H9 (cell line): ENCODE measurements at regions not wholly inside any gene's neighbourhood (a gene's known extent, or its start where the extent isn't known, plus 50 kb on each side); places are given as distances from the start of the nearest gene placed in this dataset.
A peak's percentile ranks its signal among the peaks of the same experiment; 100 is the strongest.

Experiments
- DNase-seq: peaks from one replicate; pipeline ENCODE4 v3.0.0-alpha.2; 2017
- H2AFZ ChIP-seq: one replicate; pipeline ENCODE4 v1.6.1; 2013; ENCODE audit warnings: mild to moderate bottlenecking, low read length, control low read depth, moderate library complexity
- H2AK5ac ChIP-seq: 2 replicates; pipeline ENCODE4 v1.6.1; 2013; ENCODE audit warnings: low read length, control low read depth, mixed read lengths; ENCODE audit not compliant: insufficient read length
- H2BK120ac ChIP-seq: one replicate; pipeline ENCODE4 v1.6.1; 2013; ENCODE audit warnings: low read depth, mild to moderate bottlenecking, low read length, control low read depth, inconsistent platforms; ENCODE audit not compliant: poor library complexity, severe bottlenecking
- H2BK12ac ChIP-seq: 2 replicates; pipeline ENCODE4 v1.6.1; 2013; ENCODE audit warnings: low read length, control low read depth, mixed read lengths, low read depth; ENCODE audit not compliant: insufficient read length
- H2BK15ac ChIP-seq: 2 replicates; pipeline ENCODE4 v1.6.1; 2013; ENCODE audit warnings: low read depth, low read length, control low read depth
- H2BK20ac ChIP-seq: one replicate; pipeline ENCODE4 v1.6.1; 2013; ENCODE audit warnings: low read depth, mild to moderate bottlenecking, low read length, control low read depth, inconsistent platforms; ENCODE audit not compliant: poor library complexity, severe bottlenecking
- H2BK5ac ChIP-seq: 2 replicates; pipeline ENCODE4 v1.6.1; 2013; ENCODE audit warnings: low read length, control low read depth, mixed read lengths; ENCODE audit not compliant: insufficient read length
- H3K14ac ChIP-seq: 2 replicates; pipeline ENCODE4 v1.6.1; 2013; ENCODE audit warnings: low read length, control low read depth; ENCODE audit not compliant: insufficient read depth
- H3K18ac ChIP-seq: 2 replicates; pipeline ENCODE4 v1.6.1; 2013; ENCODE audit warnings: low read depth, mild to moderate bottlenecking, mixed read lengths, low read length, control low read depth; ENCODE audit not compliant: insufficient read length
- H3K23ac ChIP-seq: 2 replicates; pipeline ENCODE4 v1.6.1; 2013; ENCODE audit warnings: low read length, control low read depth, mixed read lengths, low read depth; ENCODE audit not compliant: insufficient read length
- H3K23me2 ChIP-seq: 2 replicates; pipeline ENCODE4 v1.6.1; 2013; ENCODE audit warnings: low read depth, mild to moderate bottlenecking, mixed read lengths, low read length, control low read depth; ENCODE audit not compliant: insufficient read length, poor library complexity, severe bottlenecking
- H3K27ac ChIP-seq: 2 replicates; pipeline ENCODE4 v1.5.1; 2013; ENCODE audit warnings: low read length, control low read depth, mixed read lengths, low read depth; ENCODE audit not compliant: insufficient read length
- H3K27me3 ChIP-seq: 2 replicates; pipeline ENCODE4 v1.6.1; 2013; ENCODE audit warnings: low read length, control low read depth, inconsistent platforms; ENCODE audit not compliant: insufficient read depth
- H3K4ac ChIP-seq: 2 replicates; pipeline ENCODE4 v1.6.1; 2013; ENCODE audit warnings: low read depth, mild to moderate bottlenecking, control low read depth, inconsistent platforms, low read length, moderate library complexity
- H3K4me1 ChIP-seq: 2 replicates; pipeline ENCODE4 v1.6.1; 2013; ENCODE audit warnings: low read length, control low read depth, inconsistent platforms; ENCODE audit not compliant: insufficient read depth
- H3K4me2 ChIP-seq: 2 replicates; pipeline ENCODE4 v1.6.1; 2013; ENCODE audit warnings: low read length, control low read depth, mixed read lengths; ENCODE audit not compliant: insufficient read length, insufficient read depth
- H3K56ac ChIP-seq: 2 replicates; pipeline ENCODE4 v1.6.1; 2013; ENCODE audit warnings: low read depth, mild to moderate bottlenecking, mixed read lengths, low read length, control low read depth; ENCODE audit not compliant: insufficient read length
- H3K79me1 ChIP-seq: 2 replicates; pipeline ENCODE4 v1.6.1; 2013; ENCODE audit warnings: low read depth, mild to moderate bottlenecking, moderate library complexity, low read length, control low read depth, inconsistent platforms; ENCODE audit not compliant: insufficient read depth, poor library complexity, severe bottlenecking
- H3K79me2 ChIP-seq: 2 replicates; pipeline ENCODE4 v1.6.1; 2013; ENCODE audit warnings: low read length, control low read depth, inconsistent platforms; ENCODE audit not compliant: insufficient read depth
- H3K9ac ChIP-seq: 2 replicates; pipeline ENCODE4 v1.6.1; 2013; ENCODE audit warnings: low read length, control low read depth, mixed read lengths; ENCODE audit not compliant: insufficient read length; ENCODE audit errors: extremely low read depth
- H3K9me3 ChIP-seq: one replicate; pipeline ENCODE4 v1.6.1; 2013; ENCODE audit warnings: low read depth, low read length, inconsistent platforms; ENCODE audit not compliant: control insufficient read depth
- H3T11ph ChIP-seq: one replicate; pipeline ENCODE4 v1.6.1; 2013; ENCODE audit warnings: mild to moderate bottlenecking, low read length, control low read depth, inconsistent platforms
- H4K20me1 ChIP-seq: one replicate; pipeline ENCODE4 v1.6.1; 2013; ENCODE audit not compliant: control insufficient read depth, insufficient read length, insufficient read depth
- H4K5ac ChIP-seq: 2 replicates; pipeline ENCODE4 v1.6.1; 2013; ENCODE audit warnings: low read depth, mild to moderate bottlenecking, mixed read lengths, low read length, control low read depth; ENCODE audit not compliant: insufficient read length
- H4K8ac ChIP-seq: replicated peaks from 2 replicates; pipeline ENCODE4 v1.6.1; 2013; ENCODE audit warnings: low read length, control low read depth, mixed read lengths, low read depth; ENCODE audit not compliant: insufficient read length
- H4K91ac ChIP-seq: 2 replicates; pipeline ENCODE4 v1.6.1; 2013; ENCODE audit warnings: low read depth, mild to moderate bottlenecking, moderate library complexity, mixed read lengths, low read length, control low read depth; ENCODE audit not compliant: insufficient read length
- H3K27ac Mint-ChIP-seq, 3 experiments: 2 replicates in 2 of 3; 3 replicates in 1 of 3; pipeline ENCODE4 v1.8.0; 2020 to 2021; ENCODE audit warnings: mixed read lengths in 3 of 3, mild to moderate bottlenecking in 1 of 3, moderate library complexity in 1 of 3
- H3K27me3 Mint-ChIP-seq: 2 replicates; pipeline ENCODE4 v1.8.0; 2021; ENCODE audit warnings: low read depth, mild to moderate bottlenecking, moderate library complexity, mixed read lengths
- H3K36me3 Mint-ChIP-seq, 3 experiments: 2 replicates in 2 of 3; 3 replicates in 1 of 3; pipeline ENCODE4 v1.8.0; 2020 to 2021; ENCODE audit warnings: low read depth in 3 of 3, mixed read lengths in 3 of 3; ENCODE audit not compliant: insufficient read depth in 1 of 3
- H3K4me1 Mint-ChIP-seq, 2 experiments: 2 replicates each; pipeline ENCODE4 v1.8.0; 2020; ENCODE audit warnings: mixed read lengths in 2 of 2
- H3K4me3 Mint-ChIP-seq, 2 experiments: 2 replicates in 1 of 2; 3 replicates in 1 of 2; pipeline ENCODE4 v1.8.0; 2020 to 2021; ENCODE audit warnings: mild to moderate bottlenecking in 2 of 2, mixed read lengths in 2 of 2, moderate library complexity in 1 of 2
- H3K9me3 Mint-ChIP-seq, 2 experiments: 2 replicates in 1 of 2; 3 replicates in 1 of 2; pipeline ENCODE4 v1.8.0; 2020; ENCODE audit warnings: mild to moderate bottlenecking in 2 of 2, mixed read lengths in 2 of 2, moderate library complexity in 1 of 2
- WGBS: extraction: QIAGEN DNeasy Blood & Tissue Kit; methylation state at CpG from one replicate; pipeline ENCODE4 v1.1.7; 2013; ENCODE audit warnings: missing lambda C conversion rate, low lambda C conversion rate, mixed read lengths; ENCODE audit not compliant: insufficient read length; ENCODE audit errors: extremely low coverage; 5-methylcytosine and 5-hydroxymethylcytosine counted together
- TF ChIP-seq, protein P1 (sequence below): fragments of 200-600 bp; sonication (generic); conservative IDR thresholded peaks from 3 replicates; pipeline ENCODE4 v1.8.0; 2021; ENCODE audit warnings: antibody characterized with exemption, mild to moderate bottlenecking

DNA sequence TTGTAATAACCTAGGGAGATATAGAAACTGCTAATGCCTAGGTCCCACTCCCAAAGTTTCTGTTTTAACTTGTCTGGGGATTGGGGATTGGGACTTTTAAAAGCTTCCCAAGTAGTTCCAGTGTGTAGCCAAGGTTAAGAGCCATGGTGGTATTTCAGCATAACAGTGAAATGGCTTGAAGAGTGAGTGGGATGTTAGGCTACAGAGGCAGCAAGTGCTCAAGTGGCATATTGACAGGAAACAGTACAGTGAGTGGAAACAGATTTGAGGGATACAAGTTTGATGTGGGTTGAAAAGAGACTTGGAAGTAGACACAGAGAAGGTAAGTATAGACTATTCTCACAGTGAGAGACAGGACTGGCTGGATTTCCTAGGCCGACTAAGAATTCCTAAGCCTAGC lies 217.6 kb upstream of the CNKSR2 start:
- no peaks in the 10 kb centered on the region for H3K79me1 ChIP-seq
- no peaks in the 10 kb centered on the region for H3K4me1 ChIP-seq
- no peak overlapping the region for H3K18ac ChIP-seq
- H3K27ac ChIP-seq: no peak overlapping the region
- no peak overlapping the region for H2BK5ac ChIP-seq
- Mint-ChIP-seq H3K4me3 (no peak overlapping the region), H3K27ac (peak overlapping the region in 1 of 3 experiments; percentile 65; a peak in 1 of 7 replicates), H3K27me3 (no peaks in the 10 kb centered on the region), H3K36me3 (peaks cover 0 to 6% (median 4%) of the 10 kb centered on the region in 3 experiments; a peak in 5 of 7 replicates), H3K9me3 (peaks cover 0 to 16% of the 10 kb centered on the region in 2 experiments; a peak in 4 of 5 replicates), H3K4me1 (peaks cover 23 to 35% of the 10 kb centered on the region in 2 experiments)
- peaks cover 15% of the 10 kb centered on the region for H3K9me3 ChIP-seq
- H4K5ac ChIP-seq: no peak overlapping the region
- H2BK120ac ChIP-seq: no peak overlapping the region
- no CpG with 5 or more reads among the region's 1 CpG for WGBS
- no peak overlapping the region for H2BK12ac ChIP-seq
- no peak overlapping the region for H2BK15ac ChIP-seq
- TF ChIP-seq, protein P1, sequence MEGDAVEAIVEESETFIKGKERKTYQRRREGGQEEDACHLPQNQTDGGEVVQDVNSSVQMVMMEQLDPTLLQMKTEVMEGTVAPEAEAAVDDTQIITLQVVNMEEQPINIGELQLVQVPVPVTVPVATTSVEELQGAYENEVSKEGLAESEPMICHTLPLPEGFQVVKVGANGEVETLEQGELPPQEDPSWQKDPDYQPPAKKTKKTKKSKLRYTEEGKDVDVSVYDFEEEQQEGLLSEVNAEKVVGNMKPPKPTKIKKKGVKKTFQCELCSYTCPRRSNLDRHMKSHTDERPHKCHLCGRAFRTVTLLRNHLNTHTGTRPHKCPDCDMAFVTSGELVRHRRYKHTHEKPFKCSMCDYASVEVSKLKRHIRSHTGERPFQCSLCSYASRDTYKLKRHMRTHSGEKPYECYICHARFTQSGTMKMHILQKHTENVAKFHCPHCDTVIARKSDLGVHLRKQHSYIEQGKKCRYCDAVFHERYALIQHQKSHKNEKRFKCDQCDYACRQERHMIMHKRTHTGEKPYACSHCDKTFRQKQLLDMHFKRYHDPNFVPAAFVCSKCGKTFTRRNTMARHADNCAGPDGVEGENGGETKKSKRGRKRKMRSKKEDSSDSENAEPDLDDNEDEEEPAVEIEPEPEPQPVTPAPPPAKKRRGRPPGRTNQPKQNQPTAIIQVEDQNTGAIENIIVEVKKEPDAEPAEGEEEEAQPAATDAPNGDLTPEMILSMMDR: no peak
- no peak overlapping the region for H3K14ac ChIP-seq
- no peak overlapping the region for H3K23ac ChIP-seq
- no peak overlapping the region for H3T11ph ChIP-seq
- H4K91ac ChIP-seq: no peak overlapping the region
- H3K27me3 ChIP-seq: no peaks in the 10 kb centered on the region
- no peak overlapping the region for H2AFZ ChIP-seq
- no peak overlapping the region for H3K4ac ChIP-seq
- no peaks in the 10 kb centered on the region for H3K79me2 ChIP-seq
- no peak overlapping the region for H4K8ac ChIP-seq
- H2AK5ac ChIP-seq: no peak overlapping the region
- DNase-seq: no peak
- no peak overlapping the region for H3K56ac ChIP-seq
- no peak overlapping the region for H2BK20ac ChIP-seq
- H3K9ac ChIP-seq: no peak overlapping the region
- H4K20me1 ChIP-seq: no peaks in the 10 kb centered on the region
- no peaks in the 10 kb centered on the region for H3K23me2 ChIP-seq
- H3K4me2 ChIP-seq: no peak overlapping the region
